ENCODE measurements at regions not wholly inside any gene's neighbourhood (a gene's known extent, or its start where the extent isn't known, plus 50 kb on each side); places are given as distances from the start of the nearest gene placed in this dataset.
"Not testable (repeated sequence)": the region's sequence is repeated elsewhere in the genome, so short reads cannot be mapped to it uniquely, and the experiment has no call there.

DNA sequence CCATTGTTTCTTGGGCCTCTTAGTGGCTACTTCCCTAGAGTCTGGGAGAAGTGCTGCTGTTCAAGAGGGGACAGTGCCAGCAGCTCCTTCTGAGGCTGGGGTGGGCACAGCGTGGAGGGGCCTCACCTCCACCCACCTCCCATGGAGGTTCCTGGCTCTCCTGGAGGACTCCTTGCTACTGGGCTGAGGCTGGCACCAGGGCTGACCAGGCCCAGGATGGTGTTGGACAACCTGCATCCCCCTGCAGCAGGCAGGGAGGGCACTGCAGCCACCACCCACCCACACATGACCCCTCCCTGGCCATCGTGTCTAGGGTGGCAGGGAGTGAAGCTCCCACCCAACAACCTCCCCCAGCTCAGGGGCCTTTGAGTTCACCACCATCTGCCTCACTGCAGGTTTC, 1549.3 kb upstream of the USP9Y start:
- not testable (repeated sequence) for TF ChIP-seq TCF4 (CRISPR knock-in tag; IDR thresholded peaks at IDR 0.05; ENCODE audit: borderline replicate concordance); ARNTL (CRISPR knock-in tag; IDR thresholded peaks at IDR 0.05; ENCODE audit: borderline replicate concordance, low read depth); ZNF8 (CRISPR knock-in tag; IDR thresholded peaks at IDR 0.05); TOX (CRISPR knock-in tag; IDR thresholded peaks at IDR 0.05; ENCODE audit: borderline replicate concordance); ZFP30 (CRISPR knock-in tag; IDR thresholded peaks at IDR 0.05); ZFP3 (CRISPR knock-in tag; IDR thresholded peaks at IDR 0.05); ZNF565 (CRISPR knock-in tag; conservative IDR thresholded peaks at IDR 0.05; ENCODE audit: low read depth); PPARA (CRISPR knock-in tag; IDR thresholded peaks at IDR 0.05; ENCODE audit: borderline replicate concordance); ZC3H10 (CRISPR knock-in tag; IDR thresholded peaks at IDR 0.05); CSRNP3 (CRISPR knock-in tag; IDR thresholded peaks at IDR 0.05); GLIS3 (CRISPR knock-in tag; IDR thresholded peaks at IDR 0.05)
- TF ChIP-seq, protein P1, sequence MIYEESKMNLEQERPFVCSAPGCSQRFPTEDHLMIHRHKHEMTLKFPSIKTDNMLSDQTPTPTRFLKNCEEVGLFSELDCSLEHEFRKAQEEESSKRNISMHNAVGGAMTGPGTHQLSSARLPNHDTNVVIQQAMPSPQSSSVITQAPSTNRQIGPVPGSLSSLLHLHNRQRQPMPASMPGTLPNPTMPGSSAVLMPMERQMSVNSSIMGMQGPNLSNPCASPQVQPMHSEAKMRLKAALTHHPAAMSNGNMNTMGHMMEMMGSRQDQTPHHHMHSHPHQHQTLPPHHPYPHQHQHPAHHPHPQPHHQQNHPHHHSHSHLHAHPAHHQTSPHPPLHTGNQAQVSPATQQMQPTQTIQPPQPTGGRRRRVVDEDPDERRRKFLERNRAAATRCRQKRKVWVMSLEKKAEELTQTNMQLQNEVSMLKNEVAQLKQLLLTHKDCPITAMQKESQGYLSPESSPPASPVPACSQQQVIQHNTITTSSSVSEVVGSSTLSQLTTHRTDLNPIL (CRISPR knock-in tag; IDR thresholded peaks at IDR 0.05; ENCODE audit: low read depth) = not testable (repeated sequence)
- TF ChIP-seq, protein P2, sequence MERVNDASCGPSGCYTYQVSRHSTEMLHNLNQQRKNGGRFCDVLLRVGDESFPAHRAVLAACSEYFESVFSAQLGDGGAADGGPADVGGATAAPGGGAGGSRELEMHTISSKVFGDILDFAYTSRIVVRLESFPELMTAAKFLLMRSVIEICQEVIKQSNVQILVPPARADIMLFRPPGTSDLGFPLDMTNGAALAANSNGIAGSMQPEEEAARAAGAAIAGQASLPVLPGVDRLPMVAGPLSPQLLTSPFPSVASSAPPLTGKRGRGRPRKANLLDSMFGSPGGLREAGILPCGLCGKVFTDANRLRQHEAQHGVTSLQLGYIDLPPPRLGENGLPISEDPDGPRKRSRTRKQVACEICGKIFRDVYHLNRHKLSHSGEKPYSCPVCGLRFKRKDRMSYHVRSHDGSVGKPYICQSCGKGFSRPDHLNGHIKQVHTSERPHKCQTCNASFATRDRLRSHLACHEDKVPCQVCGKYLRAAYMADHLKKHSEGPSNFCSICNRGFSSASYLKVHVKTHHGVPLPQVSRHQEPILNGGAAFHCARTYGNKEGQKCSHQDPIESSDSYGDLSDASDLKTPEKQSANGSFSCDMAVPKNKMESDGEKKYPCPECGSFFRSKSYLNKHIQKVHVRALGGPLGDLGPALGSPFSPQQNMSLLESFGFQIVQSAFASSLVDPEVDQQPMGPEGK (CRISPR knock-in tag; IDR thresholded peaks at IDR 0.05; ENCODE audit: borderline replicate concordance) = not testable (repeated sequence)
- TF ChIP-seq, protein P3, sequence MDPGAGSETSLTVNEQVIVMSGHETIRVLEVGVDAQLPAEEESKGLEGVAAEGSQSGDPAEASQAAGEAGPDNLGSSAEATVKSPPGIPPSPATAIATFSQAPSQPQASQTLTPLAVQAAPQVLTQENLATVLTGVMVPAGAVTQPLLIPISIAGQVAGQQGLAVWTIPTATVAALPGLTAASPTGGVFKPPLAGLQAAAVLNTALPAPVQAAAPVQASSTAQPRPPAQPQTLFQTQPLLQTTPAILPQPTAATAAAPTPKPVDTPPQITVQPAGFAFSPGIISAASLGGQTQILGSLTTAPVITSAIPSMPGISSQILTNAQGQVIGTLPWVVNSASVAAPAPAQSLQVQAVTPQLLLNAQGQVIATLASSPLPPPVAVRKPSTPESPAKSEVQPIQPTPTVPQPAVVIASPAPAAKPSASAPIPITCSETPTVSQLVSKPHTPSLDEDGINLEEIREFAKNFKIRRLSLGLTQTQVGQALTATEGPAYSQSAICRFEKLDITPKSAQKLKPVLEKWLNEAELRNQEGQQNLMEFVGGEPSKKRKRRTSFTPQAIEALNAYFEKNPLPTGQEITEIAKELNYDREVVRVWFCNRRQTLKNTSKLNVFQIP (CRISPR knock-in tag; IDR thresholded peaks at IDR 0.05; ENCODE audit: borderline replicate concordance, low read depth) = not testable (repeated sequence)

Data from SK-N-SH treated with all-trans-retinoic acid at 6 μM for 48 hours (cell line).